Kidney epithelial cell (primary cell): ENCODE measurements at regions not wholly inside any gene's neighbourhood (a gene's known extent, or its start where the extent isn't known, plus 50 kb on each side); places are given as distances from the start of the nearest gene placed in this dataset.

Experiments
- DNase-seq: peaks from one replicate; pipeline ENCODE4 v3.0.0-alpha.2; 2010; ENCODE audit warnings: low read depth
- H3K27me3 ChIP-seq: 2 replicates; pipeline ENCODE4 v1.6.0; 2011; ENCODE audit warnings: low read length; ENCODE audit not compliant: control insufficient read depth, insufficient read depth
- H3K36me3 ChIP-seq: 2 replicates; pipeline ENCODE4 v1.5.1; 2011; ENCODE audit warnings: low read length; ENCODE audit not compliant: control insufficient read depth, insufficient read depth
- H3K4me3 ChIP-seq: 2 replicates; pipeline ENCODE4 v1.5.1; 2011; ENCODE audit warnings: low read depth, mild to moderate bottlenecking, control low read depth, low read length
- CTCF ChIP-seq: IDR thresholded peaks from 2 replicates; pipeline ENCODE4 v1.5.1; 2011; ENCODE audit warnings: mild to moderate bottlenecking, moderate library complexity, low read length, control low read depth, inconsistent platforms; ENCODE audit not compliant: insufficient read depth, poor library complexity, severe bottlenecking

DNA sequence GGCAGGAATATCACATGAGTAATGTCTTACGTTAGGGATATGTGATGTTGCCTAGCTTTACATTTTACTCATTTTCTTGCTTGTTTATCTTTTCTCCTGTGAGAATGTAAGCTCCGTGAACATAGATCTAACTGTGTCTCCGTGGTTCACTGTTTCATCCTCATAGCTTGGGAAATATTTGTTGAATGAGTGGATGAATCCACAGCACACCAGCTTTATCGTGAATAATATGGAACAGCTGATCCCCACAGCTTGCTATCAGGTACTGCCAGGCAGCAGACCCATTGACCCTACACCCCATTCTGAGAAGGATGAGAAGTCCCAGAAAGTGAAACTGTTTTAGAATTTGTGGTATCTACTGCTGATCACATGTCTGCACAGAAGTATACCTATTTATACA is 106.8 kb upstream of the FBN2 start:
- DNase-seq, result no peak
- H3K4me3 ChIP-seq, result no peak overlapping the region
- no peak for TF ChIP-seq CTCF
- no peaks in the 10 kb centered on the region for H3K36me3 ChIP-seq
- H3K27me3 ChIP-seq, result no peaks in the 10 kb centered on the region

GRCh38 chr5:128645581-128645980 is 107.5 kb upstream of the FBN2 start:
- TF ChIP-seq CTCF, result no peak
- Histone ChIP-seq H3K36me3 (no peaks in the 10 kb centered on the region), H3K4me3 (no peak overlapping the region), H3K27me3 (no peaks in the 10 kb centered on the region)
- DNase-seq, result no peak

DNA sequence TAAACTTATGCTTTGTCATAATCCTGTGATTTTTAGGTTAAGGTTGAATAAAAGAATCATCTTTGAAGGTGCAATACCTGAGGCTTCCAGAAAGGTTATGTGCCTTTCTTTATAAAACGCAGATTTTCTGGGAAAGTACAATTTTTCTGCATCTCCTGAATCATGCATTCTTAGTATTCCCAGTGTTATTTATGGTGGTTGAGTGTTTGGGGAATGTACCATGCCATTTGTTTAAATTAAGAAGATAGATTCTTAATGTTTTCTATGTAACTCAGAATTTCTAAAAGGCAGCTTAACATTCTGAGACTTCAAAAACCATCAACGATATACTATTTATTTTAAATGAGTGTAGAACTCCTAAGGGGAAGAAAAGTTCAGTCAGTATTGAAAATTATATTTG is 108.1 kb upstream of the FBN2 start:
- H3K27me3 ChIP-seq, result no peaks in the 10 kb centered on the region
- H3K4me3 ChIP-seq, result no peak overlapping the region
- no peak for TF ChIP-seq CTCF
- no peaks in the 10 kb centered on the region for H3K36me3 ChIP-seq
- no peak for DNase-seq

- TF ChIP-seq CTCF, result no peak
- Histone ChIP-seq H3K36me3 (no peaks in the 10 kb centered on the region), H3K27me3 (no peaks in the 10 kb centered on the region), H3K4me3 (no peak overlapping the region)
- DNase-seq, result no peak
Observed at GRCh38 chr5:128649192-128649591, 111.1 kb upstream of the FBN2 start.

GRCh38 chr5:128662997-128663396 is 125.0 kb upstream of the FBN2 start:
- DNase-seq, result no peak
- H3K4me3 ChIP-seq, result no peak overlapping the region
- no peak for TF ChIP-seq CTCF
- no peaks in the 10 kb centered on the region for H3K27me3 ChIP-seq
- no peaks in the 10 kb centered on the region for H3K36me3 ChIP-seq

- no peak for DNase-seq
- H3K36me3 ChIP-seq, result no peaks in the 10 kb centered on the region
- no peak for TF ChIP-seq CTCF
- no peaks in the 10 kb centered on the region for H3K27me3 ChIP-seq
- H3K4me3 ChIP-seq, result no peak overlapping the region
Observed at GRCh38 chr5:128665747-128666355, 127.8 kb upstream of the FBN2 start.
